GM21423 (cell line): ENCODE measurements at regions not wholly inside any gene's neighbourhood (a gene's known extent, or its start where the extent isn't known, plus 50 kb on each side); places are given as distances from the start of the nearest gene placed in this dataset.
"Not testable (repeated sequence)": the region's sequence is repeated elsewhere in the genome, so short reads cannot be mapped to it uniquely, and the experiment has no call there.

Experiments
- ATAC-seq: cut with Tn5 transposase; IDR thresholded peaks from one replicate; pipeline ENCODE4 v1.9.1; 2021; ENCODE audit warnings: mild to moderate bottlenecking, moderate library complexity; ENCODE audit not compliant: unreplicated experiment

GRCh38 chr21:5013455-5014304 is 5507.7 kb upstream of the TPTE start:
- ATAC-seq = not testable (repeated sequence)

- not testable (repeated sequence) for ATAC-seq
Measured at GRCh38 chr21:5015187-5015586, 5506.2 kb upstream of the TPTE start.

GRCh38 chr21:5019120-5019519 is 5502.3 kb upstream of the TPTE start:
- peak; percentile 52 for ATAC-seq

GRCh38 chr21:5021815-5022214 is 5499.6 kb upstream of the TPTE start:
- ATAC-seq = peak; percentile 30

- peak; percentile 25 for ATAC-seq
Measured at GRCh38 chr21:5022254-5022653, 5499.1 kb upstream of the TPTE start.

GRCh38 chr21:5022748-5023147 is 5498.6 kb upstream of the TPTE start:
- not testable (repeated sequence) for ATAC-seq

- ATAC-seq = not testable (repeated sequence)
Measured at GRCh38 chr21:5035147-5035546, 5486.2 kb upstream of the TPTE start.

GRCh38 chr21:5035587-5035986 is 5485.8 kb upstream of the TPTE start:
- not testable (repeated sequence) for ATAC-seq

- not testable (repeated sequence) for ATAC-seq
Measured at GRCh38 chr21:5037606-5038331, 5483.6 kb upstream of the TPTE start.

- ATAC-seq = not testable (repeated sequence)
Measured at GRCh38 chr21:5039926-5040325, 5481.5 kb upstream of the TPTE start.

- ATAC-seq = not testable (repeated sequence)
Measured at GRCh38 chr21:5042583-5042982, 5478.8 kb upstream of the TPTE start.

GRCh38 chr21:5044812-5045211 is 5476.6 kb upstream of the TPTE start:
- ATAC-seq = not testable (repeated sequence)

GRCh38 chr21:5051303-5052018 is 5469.9 kb upstream of the TPTE start:
- not testable (repeated sequence) for ATAC-seq

- ATAC-seq = not testable (repeated sequence)
Measured at GRCh38 chr21:5055027-5055754, 5466.2 kb upstream of the TPTE start.

- peak; percentile 67 for ATAC-seq
Measured at GRCh38 chr21:5055996-5056962, 5465.1 kb upstream of the TPTE start.

- not testable (repeated sequence) for ATAC-seq
Measured at GRCh38 chr21:5057077-5057476, 5464.3 kb upstream of the TPTE start.

- not testable (repeated sequence) for ATAC-seq
Measured at GRCh38 chr21:5060364-5061083, 5460.9 kb upstream of the TPTE start.

- ATAC-seq = not testable (repeated sequence)
Measured at GRCh38 chr21:5064581-5065142, 5456.7 kb upstream of the TPTE start.
